ENCODE measurements at regions not wholly inside any gene's neighbourhood (a gene's known extent, or its start where the extent isn't known, plus 50 kb on each side); places are given as distances from the start of the nearest gene placed in this dataset.

GRCh38 chr10:129396021-129396722, 70.9 kb upstream of the MGMT start:
- DNase-seq (ENCODE audit: extremely low read depth, low read depth): no peak
- no peak for TF ChIP-seq CTCF (IDR thresholded peaks at IDR 0.05; ENCODE audit: low read depth, low read length, missing control alignments)
- H3K4me3 ChIP-seq (replicated peaks; ENCODE audit: low read depth, low read length): no peak overlapping the region

GRCh38 chr10:129397198-129397974, 69.7 kb upstream of the MGMT start:
- H3K4me3 ChIP-seq (replicated peaks; ENCODE audit: low read depth, low read length): no peak overlapping the region
- TF ChIP-seq CTCF (IDR thresholded peaks at IDR 0.05; ENCODE audit: low read depth, low read length, missing control alignments): no peak
- no peak for DNase-seq (ENCODE audit: extremely low read depth, low read depth)

GRCh38 chr10:129398711-129399141, 68.3 kb upstream of the MGMT start:
- H3K4me3 ChIP-seq (replicated peaks; ENCODE audit: low read depth, low read length): no peak overlapping the region
- DNase-seq (ENCODE audit: extremely low read depth, low read depth): no peak
- no peak for TF ChIP-seq CTCF (IDR thresholded peaks at IDR 0.05; ENCODE audit: low read depth, low read length, missing control alignments)

DNA sequence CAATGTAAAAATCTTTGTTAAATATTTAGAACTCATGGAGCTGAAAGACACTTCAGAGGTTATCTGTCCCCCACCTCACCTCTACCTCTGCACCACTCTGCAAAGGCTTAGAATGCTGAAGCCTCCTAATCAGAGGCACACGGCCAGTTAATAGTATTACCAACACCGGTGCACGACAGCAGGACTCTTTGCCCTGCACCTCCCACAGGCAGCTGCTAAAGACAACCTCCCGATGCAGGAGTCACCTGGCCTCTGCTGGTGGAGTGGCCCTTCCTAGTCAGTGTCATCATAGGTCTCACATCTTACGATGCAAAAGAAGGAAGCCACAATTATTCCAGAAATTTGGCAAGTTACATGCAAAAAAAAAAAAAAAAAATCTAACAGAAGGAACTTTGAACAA, 66.6 kb upstream of the MGMT start:
- no peak for DNase-seq (ENCODE audit: extremely low read depth, low read depth)
- no peak overlapping the region for H3K4me3 ChIP-seq (replicated peaks; ENCODE audit: low read depth, low read length)
- TF ChIP-seq CTCF (IDR thresholded peaks at IDR 0.05; ENCODE audit: low read depth, low read length, missing control alignments): no peak

DNA sequence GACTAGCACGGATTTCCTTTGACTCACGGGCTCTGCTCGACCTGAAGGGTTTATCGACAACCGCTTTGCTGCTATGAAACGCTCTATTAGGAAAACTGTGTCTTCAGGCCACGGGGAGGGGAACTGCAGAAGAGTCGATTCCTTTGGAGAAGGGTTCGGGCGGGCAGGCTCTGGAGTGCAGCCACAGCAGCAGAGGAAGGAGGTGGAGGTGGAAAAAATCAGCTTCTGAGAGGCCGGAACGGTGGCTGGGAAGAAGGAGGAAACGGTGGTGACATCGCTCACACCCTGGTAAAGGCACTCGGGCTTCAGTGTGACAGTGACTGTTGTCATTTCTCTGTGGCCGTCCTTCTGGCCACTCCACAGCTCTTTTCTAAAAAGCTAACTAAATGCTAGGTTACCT, 64.6 kb upstream of the MGMT start:
- TF ChIP-seq CTCF (IDR thresholded peaks at IDR 0.05; ENCODE audit: low read depth, low read length, missing control alignments): no peak
- DNase-seq (ENCODE audit: extremely low read depth, low read depth): no peak
- H3K4me3 ChIP-seq (replicated peaks; ENCODE audit: low read depth, low read length): no peak overlapping the region

- no peak for DNase-seq (ENCODE audit: extremely low read depth, low read depth)
- H3K4me3 ChIP-seq (replicated peaks; ENCODE audit: low read depth, low read length): no peak overlapping the region
- TF ChIP-seq CTCF (IDR thresholded peaks at IDR 0.05; ENCODE audit: low read depth, low read length, missing control alignments): no peak
These were observed 63.0 kb upstream of the MGMT start for GRCh38 chr10:129404091-129404490.

Measured in HFF-Myc (cell line).